ENCODE measurements at regions not wholly inside any gene's neighbourhood (a gene's known extent, or its start where the extent isn't known, plus 50 kb on each side); places are given as distances from the start of the nearest gene placed in this dataset.

GRCh38 chr4:177119021-177119471 is 190.6 kb upstream of the NEIL3 start:
- no peak for DNase-seq

- DNase-seq: no peak
Measured at GRCh38 chr4:177119691-177120090, 190.0 kb upstream of the NEIL3 start.

- no peak for DNase-seq
Measured at GRCh38 chr4:177123811-177124210, 185.9 kb upstream of the NEIL3 start.

GRCh38 chr4:177124349-177125064 is 185.2 kb upstream of the NEIL3 start:
- no peak for DNase-seq

GRCh38 chr4:177125656-177126055 is 184.0 kb upstream of the NEIL3 start:
- no peak for DNase-seq

- no peak for DNase-seq
Measured at GRCh38 chr4:177127658-177128057, 182.0 kb upstream of the NEIL3 start.

- no peak for DNase-seq
Measured at GRCh38 chr4:177128306-177128705, 181.4 kb upstream of the NEIL3 start.

- DNase-seq: no peak
Measured at GRCh38 chr4:177131736-177132135, 177.9 kb upstream of the NEIL3 start.

GRCh38 chr4:177147668-177148067 is 162.0 kb upstream of the NEIL3 start:
- no peak for DNase-seq

GRCh38 chr4:177155454-177155853 is 154.2 kb upstream of the NEIL3 start:
- no peak for DNase-seq

- no peak for DNase-seq
Measured at GRCh38 chr4:177159600-177159999, 150.1 kb upstream of the NEIL3 start.

- no peak for DNase-seq
Measured at GRCh38 chr4:177161781-177162180, 147.9 kb upstream of the NEIL3 start.

- DNase-seq: no peak
Measured at GRCh38 chr4:177163532-177163931, 146.1 kb upstream of the NEIL3 start.

GRCh38 chr4:177171588-177171987 is 138.1 kb upstream of the NEIL3 start:
- DNase-seq: no peak

GRCh38 chr4:177175473-177175872 is 134.2 kb upstream of the NEIL3 start:
- DNase-seq: no peak

GRCh38 chr4:177177541-177178081 is 132.1 kb upstream of the NEIL3 start:
- DNase-seq: no peak

GRCh38 chr4:177178246-177178645 is 131.4 kb upstream of the NEIL3 start:
- no peak for DNase-seq

GRCh38 chr4:177182166-177182565 is 127.5 kb upstream of the NEIL3 start:
- no peak for DNase-seq

- no peak for DNase-seq
Measured at GRCh38 chr4:177182728-177183127, 126.9 kb upstream of the NEIL3 start.

- DNase-seq: no peak
Measured at GRCh38 chr4:177185151-177185550, 124.5 kb upstream of the NEIL3 start.

GRCh38 chr4:177185579-177185978 is 124.1 kb upstream of the NEIL3 start:
- no peak for DNase-seq

- no peak for DNase-seq
Measured at GRCh38 chr4:177187371-177187770, 122.3 kb upstream of the NEIL3 start.

GRCh38 chr4:177190995-177191580 is 118.6 kb upstream of the NEIL3 start:
- no peak for DNase-seq

GRCh38 chr4:177191586-177191985 is 118.1 kb upstream of the NEIL3 start:
- no peak for DNase-seq

GRCh38 chr4:177191991-177192390 is 117.7 kb upstream of the NEIL3 start:
- DNase-seq: no peak

Data from inflammatory macrophage treated with lipopolysaccharide for 1 hour (primary cell).